IgD-negative memory B cell (primary cell): ENCODE measurements at regions not wholly inside any gene's neighbourhood (a gene's known extent, or its start where the extent isn't known, plus 50 kb on each side); places are given as distances from the start of the nearest gene placed in this dataset.
"Not testable (repeated sequence)": the region's sequence is repeated elsewhere in the genome, so short reads cannot be mapped to it uniquely, and the experiment has no call there.

Experiments
- H3K27ac Mint-ChIP-seq, 3 donors: one replicate each; pipeline ENCODE4 v1.8.0; 2020 to 2022; ENCODE audit warnings: mild to moderate bottlenecking in 3 of 3, mixed read lengths in 3 of 3, moderate library complexity in 1 of 3
- H3K27me3 Mint-ChIP-seq: one replicate; pipeline ENCODE4 v1.8.0; 2021; ENCODE audit warnings: mixed read lengths
- H3K36me3 Mint-ChIP-seq: one replicate; pipeline ENCODE4 v1.8.0; 2020; ENCODE audit warnings: mild to moderate bottlenecking, mixed read lengths
- H3K4me1 Mint-ChIP-seq, 3 donors: one replicate each; pipeline ENCODE4 v1.8.0; 2020 to 2022; ENCODE audit warnings: mixed read lengths in 3 of 3, mild to moderate bottlenecking in 1 of 3
- H3K4me3 Mint-ChIP-seq, 4 donors: one replicate each; pipeline ENCODE4 v1.8.0; 2020 to 2022; ENCODE audit warnings: mild to moderate bottlenecking in 4 of 4, mixed read lengths in 4 of 4, moderate library complexity in 3 of 4
- H3K9me3 Mint-ChIP-seq, 3 donors: one replicate each; pipeline ENCODE4 v1.8.0; 2020 to 2021; ENCODE audit warnings: mixed read lengths in 3 of 3, mild to moderate bottlenecking in 1 of 3

- H3K4me3 Mint-ChIP-seq, H3K36me3 Mint-ChIP-seq, H3K4me1 Mint-ChIP-seq, H3K27me3 Mint-ChIP-seq, H3K9me3 Mint-ChIP-seq, H3K27ac Mint-ChIP-seq: not testable (repeated sequence)
Measured at GRCh38 chr11:67840599-67840998, 163.3 kb downstream of the UNC93B1 start.

- H3K4me1 Mint-ChIP-seq, H3K27ac Mint-ChIP-seq, H3K9me3 Mint-ChIP-seq, H3K36me3 Mint-ChIP-seq, H3K4me3 Mint-ChIP-seq: not testable (repeated sequence)
- peaks cover 38% of the 10 kb centered on the region for H3K27me3 Mint-ChIP-seq
Measured at GRCh38 chr11:67830152-67830551, 155.7 kb upstream of the ALDH3B2 start.

GRCh38 chr11:67826951-67827296 lies 152.5 kb upstream of the ALDH3B2 start:
- H3K36me3 Mint-ChIP-seq, H3K4me1 Mint-ChIP-seq, H3K9me3 Mint-ChIP-seq, H3K4me3 Mint-ChIP-seq, H3K27ac Mint-ChIP-seq: not testable (repeated sequence)
- peaks cover 43% of the 10 kb centered on the region for H3K27me3 Mint-ChIP-seq

GRCh38 chr11:67826028-67826950 lies 151.9 kb upstream of the ALDH3B2 start:
- H3K27me3 Mint-ChIP-seq: peaks cover 43% of the 10 kb centered on the region
- not testable (repeated sequence) for H3K9me3 Mint-ChIP-seq, H3K27ac Mint-ChIP-seq, H3K4me1 Mint-ChIP-seq, H3K4me3 Mint-ChIP-seq, H3K36me3 Mint-ChIP-seq

GRCh38 chr11:67824861-67825260 lies 150.4 kb upstream of the ALDH3B2 start:
- not testable (repeated sequence) for H3K36me3 Mint-ChIP-seq, H3K4me1 Mint-ChIP-seq, H3K4me3 Mint-ChIP-seq, H3K9me3 Mint-ChIP-seq, H3K27ac Mint-ChIP-seq
- peaks cover 41% of the 10 kb centered on the region for H3K27me3 Mint-ChIP-seq

GRCh38 chr11:67820081-67820480 lies 145.7 kb upstream of the ALDH3B2 start:
- H3K9me3 Mint-ChIP-seq: no peaks in the 10 kb centered on the region
- H3K27me3 Mint-ChIP-seq: peaks cover 17% of the 10 kb centered on the region
- H3K4me1 Mint-ChIP-seq: no peaks in the 10 kb centered on the region
- no peaks in the 10 kb centered on the region for H3K36me3 Mint-ChIP-seq
- H3K4me3 Mint-ChIP-seq: no peak overlapping the region
- H3K27ac Mint-ChIP-seq: no peak overlapping the region

GRCh38 chr11:67817558-67817957 lies 143.1 kb upstream of the ALDH3B2 start:
- not testable (repeated sequence) for H3K4me1 Mint-ChIP-seq, H3K9me3 Mint-ChIP-seq, H3K4me3 Mint-ChIP-seq, H3K36me3 Mint-ChIP-seq, H3K27ac Mint-ChIP-seq
- peaks cover 11% of the 10 kb centered on the region for H3K27me3 Mint-ChIP-seq

GRCh38 chr11:67809301-67809700 lies 134.9 kb upstream of the ALDH3B2 start:
- H3K4me1 Mint-ChIP-seq, H3K27me3 Mint-ChIP-seq, H3K36me3 Mint-ChIP-seq, H3K9me3 Mint-ChIP-seq, H3K4me3 Mint-ChIP-seq: not testable (repeated sequence)
- H3K27ac Mint-ChIP-seq: peak overlapping the region in 1 of 3 donors; percentile 57

- peak overlapping the region in 2 of 4 donors; percentile 21 to 70 for H3K4me3 Mint-ChIP-seq
- not testable (repeated sequence) for H3K36me3 Mint-ChIP-seq, H3K4me1 Mint-ChIP-seq, H3K27me3 Mint-ChIP-seq, H3K27ac Mint-ChIP-seq, H3K9me3 Mint-ChIP-seq
Measured at GRCh38 chr11:67807896-67808295, 133.5 kb upstream of the ALDH3B2 start.

GRCh38 chr11:67806728-67807235 lies 132.4 kb upstream of the ALDH3B2 start:
- H3K36me3 Mint-ChIP-seq, H3K9me3 Mint-ChIP-seq, H3K4me1 Mint-ChIP-seq, H3K27me3 Mint-ChIP-seq: not testable (repeated sequence)
- H3K27ac Mint-ChIP-seq: peak overlapping the region in 1 of 3 donors; percentile 78
- H3K4me3 Mint-ChIP-seq: peak overlapping the region in 2 of 4 donors; percentile 72 to 95

- H3K4me3 Mint-ChIP-seq: peak overlapping the region; percentile 90 to 97 (median 96)
Measured at GRCh38 chr11:67806183-67806582, 131.8 kb upstream of the ALDH3B2 start.

GRCh38 chr11:67805253-67806126 lies 131.1 kb upstream of the ALDH3B2 start:
- H3K27me3 Mint-ChIP-seq, H3K36me3 Mint-ChIP-seq, H3K9me3 Mint-ChIP-seq, H3K4me1 Mint-ChIP-seq: not testable (repeated sequence)
- H3K27ac Mint-ChIP-seq: peak overlapping the region; percentile 97 to 99 (median 98)
- H3K4me3 Mint-ChIP-seq: peak overlapping the region; percentile 90 to 97 (median 96)

More at GRCh38 chr11:67806183-67806582, 131.8 kb upstream of the ALDH3B2 start:
- H3K27me3 Mint-ChIP-seq, H3K9me3 Mint-ChIP-seq, H3K36me3 Mint-ChIP-seq, H3K4me1 Mint-ChIP-seq: not testable (repeated sequence)
- H3K27ac Mint-ChIP-seq: peak overlapping the region in 1 of 3 donors; percentile 78

GRCh38 chr11:67804435-67805252 lies 130.2 kb upstream of the ALDH3B2 start:
- Mint-ChIP-seq H3K27ac (peak overlapping the region in 1 of 3 donors; percentile 98), H3K4me3 (peak overlapping the region; percentile 90 to 97 (median 96))
- H3K4me1 Mint-ChIP-seq, H3K36me3 Mint-ChIP-seq, H3K9me3 Mint-ChIP-seq, H3K27me3 Mint-ChIP-seq: not testable (repeated sequence)

- H3K9me3 Mint-ChIP-seq: not testable (repeated sequence)
Measured at GRCh38 chr11:67803519-67803918, 129.1 kb upstream of the ALDH3B2 start.

GRCh38 chr11:67803055-67803454 lies 128.6 kb upstream of the ALDH3B2 start:
- H3K27me3 Mint-ChIP-seq, H3K4me1 Mint-ChIP-seq, H3K36me3 Mint-ChIP-seq, H3K9me3 Mint-ChIP-seq: not testable (repeated sequence)
- peak overlapping the region in 1 of 3 donors; percentile 21 for H3K27ac Mint-ChIP-seq
- H3K4me3 Mint-ChIP-seq: peak overlapping the region in 1 of 4 donors; percentile 95

More at GRCh38 chr11:67803519-67803918, 129.1 kb upstream of the ALDH3B2 start:
- Mint-ChIP-seq H3K27ac (peak overlapping the region in 1 of 3 donors; percentile 21), H3K4me3 (peak overlapping the region in 3 of 4 donors; percentile 25 to 95 (median 37))
- H3K27me3 Mint-ChIP-seq, H3K4me1 Mint-ChIP-seq, H3K36me3 Mint-ChIP-seq: not testable (repeated sequence)
